ENCODE measurements at regions not wholly inside any gene's neighbourhood (a gene's known extent, or its start where the extent isn't known, plus 50 kb on each side); places are given as distances from the start of the nearest gene placed in this dataset.

GRCh38 chr16:35255816-35256215 is 1796.4 kb downstream of the TP53TG3F start:
- TF ChIP-seq, protein P1, sequence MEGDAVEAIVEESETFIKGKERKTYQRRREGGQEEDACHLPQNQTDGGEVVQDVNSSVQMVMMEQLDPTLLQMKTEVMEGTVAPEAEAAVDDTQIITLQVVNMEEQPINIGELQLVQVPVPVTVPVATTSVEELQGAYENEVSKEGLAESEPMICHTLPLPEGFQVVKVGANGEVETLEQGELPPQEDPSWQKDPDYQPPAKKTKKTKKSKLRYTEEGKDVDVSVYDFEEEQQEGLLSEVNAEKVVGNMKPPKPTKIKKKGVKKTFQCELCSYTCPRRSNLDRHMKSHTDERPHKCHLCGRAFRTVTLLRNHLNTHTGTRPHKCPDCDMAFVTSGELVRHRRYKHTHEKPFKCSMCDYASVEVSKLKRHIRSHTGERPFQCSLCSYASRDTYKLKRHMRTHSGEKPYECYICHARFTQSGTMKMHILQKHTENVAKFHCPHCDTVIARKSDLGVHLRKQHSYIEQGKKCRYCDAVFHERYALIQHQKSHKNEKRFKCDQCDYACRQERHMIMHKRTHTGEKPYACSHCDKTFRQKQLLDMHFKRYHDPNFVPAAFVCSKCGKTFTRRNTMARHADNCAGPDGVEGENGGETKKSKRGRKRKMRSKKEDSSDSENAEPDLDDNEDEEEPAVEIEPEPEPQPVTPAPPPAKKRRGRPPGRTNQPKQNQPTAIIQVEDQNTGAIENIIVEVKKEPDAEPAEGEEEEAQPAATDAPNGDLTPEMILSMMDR (IDR thresholded peaks at IDR 0.05; ENCODE audit: insufficient read depth, low read depth, low read length): no peak
- no peak for TF ChIP-seq EZH2 (IDR thresholded peaks at IDR 0.05; ENCODE audit: insufficient read depth, low read length)

Measured in astrocyte (in vitro differentiated cells and primary cell).